Upper lobe of left lung (tissue), 4 donors: ENCODE measurements at regions not wholly inside any gene's neighbourhood (a gene's known extent, or its start where the extent isn't known, plus 50 kb on each side); places are given as distances from the start of the nearest gene placed in this dataset.
"Not testable (repeated sequence)": the region's sequence is repeated elsewhere in the genome, so short reads cannot be mapped to it uniquely, and the experiment has no call there.

ENCODE experiments used
- EP300 ChIP-seq, 4 donors: sonication (generic); formaldehyde crosslinking; IDR thresholded peaks; one replicate each; pipeline ENCODE4 v1.5.1; 2017; ENCODE audit warnings: antibody characterized with exemption in 4 of 4, control low read depth in 2 of 4
- POLR2A ChIP-seq, 4 donors: fragments of 450-650 bp; IDR thresholded peaks; one replicate each; pipeline ENCODE4 v1.5.1; 2016 to 2017; ENCODE audit warnings: antibody characterized with exemption in 4 of 4, mild to moderate bottlenecking in 2 of 4
- POLR2AphosphoS5 ChIP-seq, 2 donors: sonication (generic); formaldehyde crosslinking; IDR thresholded peaks; one replicate each; pipeline ENCODE4 v1.5.1; 2017; ENCODE audit warnings: antibody characterized with exemption in 2 of 2
- TF ChIP-seq, protein P1 (sequence below), 6 experiments: fragments of 450-650 bp in 4 of 6; fragments of 200-600 bp in 2 of 6; sonication (generic) in 2 of 6; IDR thresholded peaks; one replicate each; pipeline ENCODE4 v1.5.1; 2016 to 2019; ENCODE audit warnings: antibody characterized with exemption in 6 of 6

DNA sequence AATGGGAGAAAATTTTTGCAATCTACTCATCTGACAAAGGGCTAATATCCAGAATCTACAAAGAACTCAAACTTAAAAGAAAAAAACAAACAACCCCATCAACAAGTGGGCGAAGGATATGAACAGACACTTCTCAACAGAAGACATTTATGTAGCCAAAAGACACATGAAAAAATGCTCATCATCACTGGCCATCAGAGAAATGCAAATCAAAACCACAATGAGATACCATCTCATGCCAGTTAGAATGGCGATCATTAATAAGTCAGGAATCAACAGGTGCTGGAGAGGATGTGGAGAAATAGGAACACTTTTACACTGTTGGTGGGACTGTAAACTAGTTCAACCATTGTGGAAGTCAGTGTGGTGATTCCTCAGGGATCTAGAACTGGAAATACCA lies 187.7 kb upstream of the ARHGEF26 start:
- TF ChIP-seq, protein P1, sequence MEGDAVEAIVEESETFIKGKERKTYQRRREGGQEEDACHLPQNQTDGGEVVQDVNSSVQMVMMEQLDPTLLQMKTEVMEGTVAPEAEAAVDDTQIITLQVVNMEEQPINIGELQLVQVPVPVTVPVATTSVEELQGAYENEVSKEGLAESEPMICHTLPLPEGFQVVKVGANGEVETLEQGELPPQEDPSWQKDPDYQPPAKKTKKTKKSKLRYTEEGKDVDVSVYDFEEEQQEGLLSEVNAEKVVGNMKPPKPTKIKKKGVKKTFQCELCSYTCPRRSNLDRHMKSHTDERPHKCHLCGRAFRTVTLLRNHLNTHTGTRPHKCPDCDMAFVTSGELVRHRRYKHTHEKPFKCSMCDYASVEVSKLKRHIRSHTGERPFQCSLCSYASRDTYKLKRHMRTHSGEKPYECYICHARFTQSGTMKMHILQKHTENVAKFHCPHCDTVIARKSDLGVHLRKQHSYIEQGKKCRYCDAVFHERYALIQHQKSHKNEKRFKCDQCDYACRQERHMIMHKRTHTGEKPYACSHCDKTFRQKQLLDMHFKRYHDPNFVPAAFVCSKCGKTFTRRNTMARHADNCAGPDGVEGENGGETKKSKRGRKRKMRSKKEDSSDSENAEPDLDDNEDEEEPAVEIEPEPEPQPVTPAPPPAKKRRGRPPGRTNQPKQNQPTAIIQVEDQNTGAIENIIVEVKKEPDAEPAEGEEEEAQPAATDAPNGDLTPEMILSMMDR (IDR thresholded peaks at IDR 0.05), result not testable (repeated sequence)
- TF ChIP-seq POLR2A, POLR2AphosphoS5, EP300 (IDR thresholded peaks at IDR 0.05): not testable (repeated sequence)
